Stomach (tissue), 8 donors: ENCODE measurements at regions not wholly inside any gene's neighbourhood (a gene's known extent, or its start where the extent isn't known, plus 50 kb on each side); places are given as distances from the start of the nearest gene placed in this dataset.

Experiments used
- DNase-seq, 2 donors: peaks; one replicate each; pipeline versions ENCODE4 v3.0.0 to v3.0.0-alpha.2; 2013 to 2019
- H3K27ac ChIP-seq, 5 donors: fragments of 200-600 bp in 4 of 5; sonication (generic) in 4 of 5; one replicate each; pipeline ENCODE4 v1.5.1; 2013 to 2019; ENCODE audit warnings: mild to moderate bottlenecking in 1 of 5, moderate library complexity in 1 of 5
- H3K27me3 ChIP-seq, 3 donors: fragments of 200-600 bp; sonication (generic); one replicate each; pipeline ENCODE4 v1.5.1; 2017 to 2019; ENCODE audit warnings: mixed run types in 1 of 3
- H3K36me3 ChIP-seq, 4 donors: fragments of 200-600 bp; sonication (generic); 1 replicate in 3 of 4; 2 replicates in 1 of 4; pipeline ENCODE4 v1.5.1; 2016 to 2019
- H3K4me1 ChIP-seq, 4 donors: fragments of 200-600 bp; sonication (generic); one replicate each; pipeline ENCODE4 v1.5.1; 2016 to 2019
- H3K4me3 ChIP-seq, 4 donors: fragments of 200-600 bp; sonication (generic) in 3 of 4; one replicate each; pipeline ENCODE4 v1.5.1; 2016 to 2019; ENCODE audit warnings: mild to moderate bottlenecking in 1 of 4
- H3K9me3 ChIP-seq, 4 donors: fragments of 200-600 bp; sonication (generic); one replicate each; pipeline ENCODE4 v1.5.1; 2016 to 2019
- CTCF ChIP-seq, 7 experiments: fragments of 450-650 bp in 4 of 7; fragments of 200-600 bp in 3 of 7; sonication (generic) in 3 of 7; IDR thresholded peaks; one replicate each; pipeline ENCODE4 v1.5.1; 2016 to 2019; ENCODE audit warnings: antibody characterized with exemption in 7 of 7, control low read depth in 2 of 7, mild to moderate bottlenecking in 1 of 7
- EP300 ChIP-seq: sonication (generic); formaldehyde crosslinking; IDR thresholded peaks from one replicate; pipeline ENCODE4 v1.6.1; 2017; ENCODE audit warnings: antibody characterized with exemption
- POLR2A ChIP-seq, 4 donors: fragments of 450-650 bp; IDR thresholded peaks; one replicate each; pipeline ENCODE4 v1.6.1; 2016; ENCODE audit warnings: antibody characterized with exemption in 4 of 4, control low read depth in 2 of 4, mild to moderate bottlenecking in 1 of 4, moderate library complexity in 1 of 4
- POLR2AphosphoS5 ChIP-seq, 3 donors: sonication (generic); formaldehyde crosslinking; IDR thresholded peaks; one replicate each; pipeline ENCODE4 v1.6.1; 2016; ENCODE audit warnings: antibody characterized with exemption in 3 of 3
- WGBS, 5 donors: extraction: QIAGEN DNeasy Blood & Tissue Kit in 3 of 5; methylation state at CpG; one replicate each; pipeline versions ENCODE4 v1.1.5 to v1.1.7; 2013 to 2018; 5-methylcytosine and 5-hydroxymethylcytosine counted together
- intact Hi-C: fragments of 100-400 bp; cut with DNase I; formaldehyde crosslinking; loops from one replicate; pipeline ENCODE4 v1.15.1; 2023; ENCODE audit warnings: low total_unique reads
- donor health status: healthy with polysubstance abuse.
- donor health status: Bipolar disorder and iron deficiency.
- donor health status: healthy.

GRCh38 chr20:11181966-11182365 is 508.2 kb upstream of the JAG1 start:
- 85 to 94% (median 93%) methylated on average over 3 of the region's 3 CpGs for WGBS, 5 donors
- Histone ChIP-seq H3K4me1 (peaks cover 0 to 4% (median 0%) of the 10 kb centered on the region in 4 donors), H3K4me3 (no peak overlapping the region), H3K36me3 (no peaks in the 10 kb centered on the region), H3K27me3 (no peaks in the 10 kb centered on the region), H3K9me3 (peaks cover 0 to 14% (median 2%) of the 10 kb centered on the region in 4 donors), H3K27ac (no peak overlapping the region)
- TF ChIP-seq POLR2AphosphoS5 (IDR thresholded peaks at IDR 0.05), result no peak
- intact Hi-C loops, result no loop called here
- DNase-seq, result no peak

- no peak overlapping the region for H3K4me3 ChIP-seq
- no peaks in the 10 kb centered on the region for H3K27me3 ChIP-seq
- DNase-seq, result no peak
- intact Hi-C loops, result no loop called here
- no peaks in the 10 kb centered on the region for H3K36me3 ChIP-seq
- 83 to 84% (median 83%) methylated on average over 1 of the region's 1 CpG for WGBS, 5 donors
- peaks cover 0 to 4% (median 0%) of the 10 kb centered on the region in 4 donors for H3K4me1 ChIP-seq
- no peak for TF ChIP-seq EP300
- no peak for TF ChIP-seq POLR2A (IDR thresholded peaks at IDR 0.05)
- no peak for TF ChIP-seq CTCF (IDR thresholded peaks at IDR 0.05)
- no peak for TF ChIP-seq POLR2AphosphoS5 (IDR thresholded peaks at IDR 0.05)
- H3K27ac ChIP-seq, result no peak overlapping the region
- H3K9me3 ChIP-seq, result peaks cover 0 to 14% (median 2%) of the 10 kb centered on the region in 4 donors
These were observed 508.9 kb upstream of the JAG1 start for GRCh38 chr20:11182720-11183119.

- intact Hi-C loops, result no loop called here
- TF ChIP-seq EP300 (no peak), CTCF (IDR thresholded peaks at IDR 0.05) (no peak), POLR2AphosphoS5 (IDR thresholded peaks at IDR 0.05) (no peak), POLR2A (IDR thresholded peaks at IDR 0.05) (no peak)
- H3K4me1 ChIP-seq, result no peaks in the 10 kb centered on the region
- DNase-seq, result no peak
- H3K27ac ChIP-seq, result no peak overlapping the region
- no peaks in the 10 kb centered on the region for H3K36me3 ChIP-seq
- no peaks in the 10 kb centered on the region for H3K27me3 ChIP-seq
- WGBS, 5 donors, result 58 to 87% (median 75%) methylated on average over 3 of the region's 3 CpGs
- peaks cover 0 to 8% (median 2%) of the 10 kb centered on the region in 4 donors for H3K9me3 ChIP-seq
- no peak overlapping the region for H3K4me3 ChIP-seq
These were observed 512.7 kb upstream of the JAG1 start for GRCh38 chr20:11186301-11187008.

GRCh38 chr20:11188843-11189603 is 515.2 kb upstream of the JAG1 start:
- WGBS, 5 donors, result 76 to 84% (median 81%) methylated on average over 8 of the region's 8 CpGs
- Histone ChIP-seq H3K27ac (no peak overlapping the region), H3K4me1 (no peaks in the 10 kb centered on the region), H3K27me3 (no peaks in the 10 kb centered on the region), H3K36me3 (no peaks in the 10 kb centered on the region), H3K4me3 (no peak overlapping the region), H3K9me3 (peaks cover 0 to 8% (median 2%) of the 10 kb centered on the region in 4 donors)
- TF ChIP-seq EP300, result no peak
- no peak for TF ChIP-seq CTCF (IDR thresholded peaks at IDR 0.05)
- no peak for TF ChIP-seq POLR2A (IDR thresholded peaks at IDR 0.05)
- TF ChIP-seq POLR2AphosphoS5 (IDR thresholded peaks at IDR 0.05), result no peak
- intact Hi-C loops, result no loop called here
- no peak for DNase-seq

GRCh38 chr20:11190741-11191140 is 516.9 kb upstream of the JAG1 start:
- H3K27ac ChIP-seq, result no peak overlapping the region
- no peak overlapping the region for H3K4me3 ChIP-seq
- WGBS, 5 donors, result 87 to 93% (median 89%) methylated on average over 2 of the region's 2 CpGs
- no peaks in the 10 kb centered on the region for H3K4me1 ChIP-seq
- intact Hi-C loops, result no loop called here
- no peak for TF ChIP-seq CTCF (IDR thresholded peaks at IDR 0.05)
- no peak for TF ChIP-seq POLR2A (IDR thresholded peaks at IDR 0.05)
- TF ChIP-seq EP300, result no peak
- TF ChIP-seq POLR2AphosphoS5 (IDR thresholded peaks at IDR 0.05), result no peak
- H3K27me3 ChIP-seq, result no peaks in the 10 kb centered on the region
- no peaks in the 10 kb centered on the region for H3K36me3 ChIP-seq
- peaks cover 0 to 1% (median 0%) of the 10 kb centered on the region in 4 donors for H3K9me3 ChIP-seq
- DNase-seq, result no peak
